ENCODE measurements at regions not wholly inside any gene's neighbourhood (a gene's known extent, or its start where the extent isn't known, plus 50 kb on each side); places are given as distances from the start of the nearest gene placed in this dataset.

- Histone ChIP-seq H2AFZ (ENCODE audit: control insufficient read depth, low read depth, low read length) (no peak overlapping the region), H3K27me3 (replicated peaks in 1 of 2; ENCODE audit: control insufficient read depth in 2 of 2, insufficient read depth in 2 of 2, low read length in 1 of 2) (no peaks in the 10 kb centered on the region), H3K27ac (ENCODE audit: control insufficient read depth, insufficient read depth) (no peak overlapping the region), H3K4me3 (no peak overlapping the region), H3K79me2 (ENCODE audit: control insufficient read depth, insufficient read depth, low read length) (no peaks in the 10 kb centered on the region), H3K36me3 (ENCODE audit: control insufficient read depth in 2 of 2, insufficient read depth in 2 of 2, low read length in 1 of 2) (no peaks in the 10 kb centered on the region), H3K4me2 (ENCODE audit: control insufficient read depth, insufficient read depth) (no peak overlapping the region), H4K20me1 (ENCODE audit: control insufficient read depth, insufficient read depth) (no peaks in the 10 kb centered on the region), H3K9ac (ENCODE audit: control insufficient read depth, insufficient read depth, low read length) (no peak overlapping the region), H3K9me3 (replicated peaks; ENCODE audit: control insufficient read depth, insufficient read depth, low read length) (no peaks in the 10 kb centered on the region; the same call in 2 of the 3 replicates), H3K4me1 (ENCODE audit: control insufficient read depth, insufficient read depth, low read length) (no peaks in the 10 kb centered on the region)
- ChIA-PET POLR2A (no interaction called here), RAD21 (ENCODE audit: unreplicated experiment) (no interaction called here), CTCF (no interaction called here), SMC1A (ENCODE audit: uncharacterized antibody, unreplicated experiment) (no interaction called here)
- no peak for DNase-seq (ENCODE audit: low read depth, low spot score)
- WGBS (ENCODE audit: insufficient coverage, insufficient replicate concordance, low lambda C conversion rate, missing lambda C conversion rate) = 18% methylated on average over 5 of the region's 5 CpGs
- TF ChIP-seq FOXK2 (IDR thresholded peaks at IDR 0.05) (no peak), CHD1 (IDR thresholded peaks at IDR 0.05; ENCODE audit: low read depth, low read length) (no peak), GABPA (IDR thresholded peaks at IDR 0.05; ENCODE audit: low read depth) (no peak), ATF7 (IDR thresholded peaks at IDR 0.05; ENCODE audit: low read depth) (no peak), POLR2AphosphoS2 (IDR thresholded peaks at IDR 0.05; ENCODE audit: low read depth, low read length) (no peak), KAT2A (conservative IDR thresholded peaks at IDR 0.05; ENCODE audit: control insufficient read depth, low read depth, low read length) (no peak), ZNF622 (IDR thresholded peaks at IDR 0.05) (no peak), IKZF1 (conservative IDR thresholded peaks at IDR 0.05) (no peak), WRNIP1 (IDR thresholded peaks at IDR 0.05; ENCODE audit: borderline replicate concordance, low read depth, low read length) (no peak), POU2F2 (IDR thresholded peaks at IDR 0.05; ENCODE audit: borderline replicate concordance, low read depth, low read length) (no peak), ZBED1 (IDR thresholded peaks at IDR 0.05; ENCODE audit: borderline replicate concordance) (no peak), SIX5 (IDR thresholded peaks at IDR 0.05; ENCODE audit: low read depth, low read length, severe bottlenecking) (no peak), ATF2 (IDR thresholded peaks at IDR 0.05; ENCODE audit: low read length) (no peak), MEF2A (IDR thresholded peaks at IDR 0.05; ENCODE audit: insufficient read depth, low read depth, low read length) (no peak), E2F8 (IDR thresholded peaks at IDR 0.05; ENCODE audit: low read depth, partially characterized antibody) (no peak), PKNOX1 (IDR thresholded peaks at IDR 0.05) (no peak), ZNF274 (IDR thresholded peaks at IDR 0.05; ENCODE audit: insufficient read depth, insufficient read length) (no peak), RBBP5 (conservative IDR thresholded peaks at IDR 0.05) (no peak), USF2 (IDR thresholded peaks at IDR 0.05; ENCODE audit: borderline replicate concordance, low read depth, low read length) (no peak)
- in situ Hi-C loops (cut with MboI) (loop anchor here (10.0 kb wide), 1 partner anchor 48 kb away; no protein-coding TSS in a partner anchor), intact Hi-C loops (cut with micrococcal nuclease; ENCODE audit: unreplicated experiment) (loop anchor here (10.0 kb wide), 1 partner anchor 58 kb away; no protein-coding TSS in a partner anchor)
- ATAC-seq = no peak
- no TSS peak for BruUV-seq (replicated peaks)
- no peak for FAIRE-seq
Observed at GRCh38 chr15:23913081-23913480, 226.0 kb upstream of the NDN start.

Data from GM12878 (cell line).